Endothelial cell (in vitro differentiated cells): ENCODE measurements at regions not wholly inside any gene's neighbourhood (a gene's known extent, or its start where the extent isn't known, plus 50 kb on each side); places are given as distances from the start of the nearest gene placed in this dataset.

Source experiments
- DNase-seq: peaks from one replicate; pipeline ENCODE4 v3.0.0; 2021; ENCODE audit warnings: low spot score
- H3K27ac Mint-ChIP-seq: one replicate; pipeline ENCODE4 v1.8.0; 2021; ENCODE audit warnings: mixed read lengths, inconsistent platforms; ENCODE audit not compliant: unreplicated experiment
- H3K27me3 Mint-ChIP-seq: one replicate; pipeline ENCODE4 v1.8.0; 2021; ENCODE audit warnings: mild to moderate bottlenecking, moderate library complexity, mixed read lengths, inconsistent platforms; ENCODE audit not compliant: unreplicated experiment
- H3K36me3 Mint-ChIP-seq: one replicate; pipeline ENCODE4 v1.8.0; 2021; ENCODE audit warnings: mild to moderate bottlenecking, low read depth, mixed read lengths, inconsistent platforms; ENCODE audit not compliant: unreplicated experiment
- H3K4me1 Mint-ChIP-seq: one replicate; pipeline ENCODE4 v1.8.0; 2021; ENCODE audit warnings: mild to moderate bottlenecking, mixed read lengths, inconsistent platforms; ENCODE audit not compliant: unreplicated experiment
- H3K4me3 Mint-ChIP-seq: one replicate; pipeline ENCODE4 v1.8.0; 2021; ENCODE audit warnings: mild to moderate bottlenecking, mixed read lengths, inconsistent platforms; ENCODE audit not compliant: unreplicated experiment
- H3K9me3 Mint-ChIP-seq: one replicate; pipeline ENCODE4 v1.8.0; 2021; ENCODE audit warnings: mixed read lengths, inconsistent platforms; ENCODE audit not compliant: unreplicated experiment
- CTCF ChIP-seq: fragments of 200-600 bp; sonication (generic); IDR thresholded peaks from one replicate; pipeline ENCODE4 v1.5.0; 2021; ENCODE audit warnings: antibody characterized with exemption; ENCODE audit not compliant: unreplicated experiment

GRCh38 chr12:105640761-105641160 is 310.3 kb downstream of the C12orf75 start:
- DNase-seq: no peak
- no peak overlapping the region for H3K4me3 Mint-ChIP-seq
- peaks cover 6% of the 10 kb centered on the region for H3K9me3 Mint-ChIP-seq

GRCh38 chr12:105641749-105642148 is 311.3 kb downstream of the C12orf75 start:
- no peak overlapping the region for H3K27ac Mint-ChIP-seq
- H3K36me3 Mint-ChIP-seq: no peaks in the 10 kb centered on the region
- no peak for TF ChIP-seq CTCF
- no peak for DNase-seq
- H3K27me3 Mint-ChIP-seq: no peaks in the 10 kb centered on the region
- H3K4me3 Mint-ChIP-seq: no peak overlapping the region
- H3K4me1 Mint-ChIP-seq: no peaks in the 10 kb centered on the region
- H3K9me3 Mint-ChIP-seq: peaks cover 6% of the 10 kb centered on the region

More at GRCh38 chr12:105640761-105641160, 310.3 kb downstream of the C12orf75 start:
- Mint-ChIP-seq H3K27ac (no peak overlapping the region), H3K36me3 (no peaks in the 10 kb centered on the region), H3K27me3 (no peaks in the 10 kb centered on the region), H3K4me1 (no peaks in the 10 kb centered on the region)
- TF ChIP-seq CTCF: no peak

- no peak for DNase-seq
- H3K4me1 Mint-ChIP-seq: no peaks in the 10 kb centered on the region
Measured at GRCh38 chr12:105644770-105645169, 314.3 kb downstream of the C12orf75 start.

GRCh38 chr12:105654606-105655005 is 324.1 kb downstream of the C12orf75 start:
- no peak for DNase-seq
- Mint-ChIP-seq H3K27me3 (no peaks in the 10 kb centered on the region), H3K9me3 (no peaks in the 10 kb centered on the region), H3K27ac (no peak overlapping the region), H3K4me1 (peaks cover 22% of the 10 kb centered on the region), H3K36me3 (no peaks in the 10 kb centered on the region), H3K4me3 (no peak overlapping the region)
- TF ChIP-seq CTCF: no peak

More at GRCh38 chr12:105644770-105645169, 314.3 kb downstream of the C12orf75 start:
- H3K27ac Mint-ChIP-seq: no peak overlapping the region
- no peak overlapping the region for H3K4me3 Mint-ChIP-seq
- no peaks in the 10 kb centered on the region for H3K9me3 Mint-ChIP-seq
- H3K36me3 Mint-ChIP-seq: no peaks in the 10 kb centered on the region
- H3K27me3 Mint-ChIP-seq: peaks cover 3% of the 10 kb centered on the region
- TF ChIP-seq CTCF: no peak

GRCh38 chr12:105658389-105658788 is 327.9 kb downstream of the C12orf75 start:
- TF ChIP-seq CTCF: no peak
- no peak overlapping the region for H3K27ac Mint-ChIP-seq
- H3K36me3 Mint-ChIP-seq: no peaks in the 10 kb centered on the region
- peaks cover 32% of the 10 kb centered on the region for H3K4me1 Mint-ChIP-seq
- peaks cover 5% of the 10 kb centered on the region for H3K27me3 Mint-ChIP-seq
- no peak for DNase-seq
- no peaks in the 10 kb centered on the region for H3K9me3 Mint-ChIP-seq
- H3K4me3 Mint-ChIP-seq: no peak overlapping the region
